GM23338 (cell line): ENCODE measurements at regions not wholly inside any gene's neighbourhood (a gene's known extent, or its start where the extent isn't known, plus 50 kb on each side); places are given as distances from the start of the nearest gene placed in this dataset.

Experiments used
- CREB1 ChIP-seq: fragments of 250-450 bp; sonication (Bioruptor Pico); IDR thresholded peaks from 2 replicates; pipeline ENCODE4 v1.5.0; 2020; ENCODE audit warnings: low read depth, mild to moderate bottlenecking, moderate library complexity
- EZH2 ChIP-seq: fragments of 200-600 bp; sonication (generic); IDR thresholded peaks from one replicate; pipeline ENCODE4 v1.8.0; 2017; ENCODE audit warnings: antibody characterized with exemption, mild to moderate bottlenecking, low read depth; ENCODE audit not compliant: unreplicated experiment
- EZH2phosphoT487 ChIP-seq: fragments of 200-600 bp; sonication (generic); IDR thresholded peaks from one replicate; pipeline ENCODE4 v1.8.1; 2018; ENCODE audit warnings: antibody characterized with exemption; ENCODE audit not compliant: unreplicated experiment
- POLR2AphosphoS5 ChIP-seq: IDR thresholded peaks from 2 replicates; pipeline ENCODE4 v1.6.1; 2016; ENCODE audit warnings: antibody characterized with exemption, low read depth
- TF ChIP-seq, protein P1 (sequence below), 2 experiments: fragments of 200-600 bp in 1 of 2; sonication (generic) in 1 of 2; conservative IDR thresholded peaks; 2 replicates each; pipeline versions ENCODE4 v1.5.1 to v1.6.1; 2016 to 2017; ENCODE audit warnings: antibody characterized with exemption in 2 of 2, low read depth in 2 of 2, mild to moderate bottlenecking in 2 of 2, moderate library complexity in 1 of 2
- TF ChIP-seq, protein P2 (sequence below): IDR thresholded peaks from 2 replicates; pipeline ENCODE4 v1.6.1; 2016; ENCODE audit warnings: antibody characterized with exemption
- TF ChIP-seq, protein P3 (sequence below): IDR thresholded peaks from one replicate; pipeline ENCODE4 v1.6.1; 2018; ENCODE audit warnings: antibody characterized with exemption; ENCODE audit not compliant: unreplicated experiment

DNA sequence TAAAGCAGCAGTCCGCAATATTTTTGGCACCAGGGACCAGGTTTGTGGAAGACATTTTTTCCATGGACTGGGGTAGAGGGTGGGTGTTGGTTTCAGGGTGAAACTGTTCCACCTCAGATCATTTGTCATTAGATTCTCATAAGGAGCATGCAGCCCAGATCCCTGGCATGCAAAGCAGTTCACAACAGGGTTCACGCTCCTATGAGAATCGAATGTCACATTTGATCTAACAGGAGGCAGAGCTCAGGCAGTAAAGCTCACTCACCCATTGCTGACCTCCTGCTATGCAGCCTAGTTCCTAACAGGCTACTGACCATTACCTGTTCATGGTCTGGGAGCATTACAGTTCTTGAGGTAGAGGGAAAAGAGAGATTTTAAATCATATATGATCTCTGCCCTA, 241.5 kb upstream of the COX7C start:
- TF ChIP-seq EZH2phosphoT487 (no peak), EZH2 (no peak), POLR2AphosphoS5 (no peak), CREB1 (CRISPR knock-in tag) (no peak)
- TF ChIP-seq, protein P1, sequence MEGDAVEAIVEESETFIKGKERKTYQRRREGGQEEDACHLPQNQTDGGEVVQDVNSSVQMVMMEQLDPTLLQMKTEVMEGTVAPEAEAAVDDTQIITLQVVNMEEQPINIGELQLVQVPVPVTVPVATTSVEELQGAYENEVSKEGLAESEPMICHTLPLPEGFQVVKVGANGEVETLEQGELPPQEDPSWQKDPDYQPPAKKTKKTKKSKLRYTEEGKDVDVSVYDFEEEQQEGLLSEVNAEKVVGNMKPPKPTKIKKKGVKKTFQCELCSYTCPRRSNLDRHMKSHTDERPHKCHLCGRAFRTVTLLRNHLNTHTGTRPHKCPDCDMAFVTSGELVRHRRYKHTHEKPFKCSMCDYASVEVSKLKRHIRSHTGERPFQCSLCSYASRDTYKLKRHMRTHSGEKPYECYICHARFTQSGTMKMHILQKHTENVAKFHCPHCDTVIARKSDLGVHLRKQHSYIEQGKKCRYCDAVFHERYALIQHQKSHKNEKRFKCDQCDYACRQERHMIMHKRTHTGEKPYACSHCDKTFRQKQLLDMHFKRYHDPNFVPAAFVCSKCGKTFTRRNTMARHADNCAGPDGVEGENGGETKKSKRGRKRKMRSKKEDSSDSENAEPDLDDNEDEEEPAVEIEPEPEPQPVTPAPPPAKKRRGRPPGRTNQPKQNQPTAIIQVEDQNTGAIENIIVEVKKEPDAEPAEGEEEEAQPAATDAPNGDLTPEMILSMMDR (conservative IDR thresholded peaks at IDR 0.05; ENCODE audit: low read depth in 2 of 2), result no peak
- TF ChIP-seq, protein P2, sequence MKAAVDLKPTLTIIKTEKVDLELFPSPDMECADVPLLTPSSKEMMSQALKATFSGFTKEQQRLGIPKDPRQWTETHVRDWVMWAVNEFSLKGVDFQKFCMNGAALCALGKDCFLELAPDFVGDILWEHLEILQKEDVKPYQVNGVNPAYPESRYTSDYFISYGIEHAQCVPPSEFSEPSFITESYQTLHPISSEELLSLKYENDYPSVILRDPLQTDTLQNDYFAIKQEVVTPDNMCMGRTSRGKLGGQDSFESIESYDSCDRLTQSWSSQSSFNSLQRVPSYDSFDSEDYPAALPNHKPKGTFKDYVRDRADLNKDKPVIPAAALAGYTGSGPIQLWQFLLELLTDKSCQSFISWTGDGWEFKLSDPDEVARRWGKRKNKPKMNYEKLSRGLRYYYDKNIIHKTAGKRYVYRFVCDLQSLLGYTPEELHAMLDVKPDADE, result no peak
- TF ChIP-seq, protein P3, sequence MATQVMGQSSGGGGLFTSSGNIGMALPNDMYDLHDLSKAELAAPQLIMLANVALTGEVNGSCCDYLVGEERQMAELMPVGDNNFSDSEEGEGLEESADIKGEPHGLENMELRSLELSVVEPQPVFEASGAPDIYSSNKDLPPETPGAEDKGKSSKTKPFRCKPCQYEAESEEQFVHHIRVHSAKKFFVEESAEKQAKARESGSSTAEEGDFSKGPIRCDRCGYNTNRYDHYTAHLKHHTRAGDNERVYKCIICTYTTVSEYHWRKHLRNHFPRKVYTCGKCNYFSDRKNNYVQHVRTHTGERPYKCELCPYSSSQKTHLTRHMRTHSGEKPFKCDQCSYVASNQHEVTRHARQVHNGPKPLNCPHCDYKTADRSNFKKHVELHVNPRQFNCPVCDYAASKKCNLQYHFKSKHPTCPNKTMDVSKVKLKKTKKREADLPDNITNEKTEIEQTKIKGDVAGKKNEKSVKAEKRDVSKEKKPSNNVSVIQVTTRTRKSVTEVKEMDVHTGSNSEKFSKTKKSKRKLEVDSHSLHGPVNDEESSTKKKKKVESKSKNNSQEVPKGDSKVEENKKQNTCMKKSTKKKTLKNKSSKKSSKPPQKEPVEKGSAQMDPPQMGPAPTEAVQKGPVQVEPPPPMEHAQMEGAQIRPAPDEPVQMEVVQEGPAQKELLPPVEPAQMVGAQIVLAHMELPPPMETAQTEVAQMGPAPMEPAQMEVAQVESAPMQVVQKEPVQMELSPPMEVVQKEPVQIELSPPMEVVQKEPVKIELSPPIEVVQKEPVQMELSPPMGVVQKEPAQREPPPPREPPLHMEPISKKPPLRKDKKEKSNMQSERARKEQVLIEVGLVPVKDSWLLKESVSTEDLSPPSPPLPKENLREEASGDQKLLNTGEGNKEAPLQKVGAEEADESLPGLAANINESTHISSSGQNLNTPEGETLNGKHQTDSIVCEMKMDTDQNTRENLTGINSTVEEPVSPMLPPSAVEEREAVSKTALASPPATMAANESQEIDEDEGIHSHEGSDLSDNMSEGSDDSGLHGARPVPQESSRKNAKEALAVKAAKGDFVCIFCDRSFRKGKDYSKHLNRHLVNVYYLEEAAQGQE, result no peak
